SK-MEL-5 (cell line): ENCODE measurements at regions not wholly inside any gene's neighbourhood (a gene's known extent, or its start where the extent isn't known, plus 50 kb on each side); places are given as distances from the start of the nearest gene placed in this dataset.

Source experiments
- DNase-seq: peaks from one replicate; pipeline ENCODE4 v3.0.0-alpha.2; 2016; ENCODE audit warnings: low read depth, low spot score
- in situ Hi-C: cut with HindIII; loops from 2 replicates; pipeline ENCODE4 v1.10.0; 2016; ENCODE audit warnings: low sequenced_read_pairs, high pct_unique_total_duplicates, low pct_unique_long_range_greater_than_20kb
- small RNA-seq, 2 experiments: library from RNA; depleted of rRNA; stranded (forward); fragments of <200 nt; gene quantifications; one replicate each; pipeline ENCODE3, GENCODE V24; 2014

DNA sequence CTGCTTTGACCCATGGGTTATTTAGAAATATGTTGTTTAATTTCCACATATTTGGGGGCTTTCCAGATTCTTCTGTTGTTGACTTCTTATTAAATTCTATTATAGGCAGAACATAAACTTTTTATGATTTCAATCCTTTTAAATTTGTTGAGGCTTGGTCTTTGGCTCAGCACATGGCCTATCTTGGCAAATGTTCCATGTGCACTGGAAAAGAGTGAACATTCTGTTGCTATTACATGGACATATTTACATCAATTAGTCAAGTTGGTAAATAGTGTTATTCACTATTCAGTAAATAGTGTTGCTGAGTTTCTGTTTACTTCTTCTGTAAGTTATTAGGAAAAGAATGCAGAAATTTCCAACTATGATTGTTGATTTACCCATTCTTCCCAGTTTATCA is 75.4 kb downstream of the ETS2 start:
- DNase-seq: no peak
- in situ Hi-C loops: no loop called here

DNA sequence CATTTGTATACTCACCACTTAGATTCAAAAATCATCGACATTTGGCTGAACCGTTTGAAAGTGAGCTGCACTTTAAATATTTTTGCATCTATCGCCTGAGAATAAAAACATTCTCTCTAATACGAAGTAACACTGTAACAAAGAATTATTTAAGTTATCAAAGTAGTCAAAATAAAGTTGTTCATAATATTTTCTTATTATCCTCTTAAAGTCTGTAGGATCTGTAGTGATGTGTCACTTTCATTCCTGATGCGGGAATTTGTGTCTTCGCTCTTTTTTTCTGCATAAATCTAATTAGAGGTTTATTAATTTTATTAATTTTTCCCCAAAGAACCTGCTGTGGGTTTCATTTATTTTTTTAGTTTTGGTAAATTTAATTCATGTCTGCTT is 74.8 kb downstream of the ETS2 start:
- in situ Hi-C loops: no loop called here

DNA sequence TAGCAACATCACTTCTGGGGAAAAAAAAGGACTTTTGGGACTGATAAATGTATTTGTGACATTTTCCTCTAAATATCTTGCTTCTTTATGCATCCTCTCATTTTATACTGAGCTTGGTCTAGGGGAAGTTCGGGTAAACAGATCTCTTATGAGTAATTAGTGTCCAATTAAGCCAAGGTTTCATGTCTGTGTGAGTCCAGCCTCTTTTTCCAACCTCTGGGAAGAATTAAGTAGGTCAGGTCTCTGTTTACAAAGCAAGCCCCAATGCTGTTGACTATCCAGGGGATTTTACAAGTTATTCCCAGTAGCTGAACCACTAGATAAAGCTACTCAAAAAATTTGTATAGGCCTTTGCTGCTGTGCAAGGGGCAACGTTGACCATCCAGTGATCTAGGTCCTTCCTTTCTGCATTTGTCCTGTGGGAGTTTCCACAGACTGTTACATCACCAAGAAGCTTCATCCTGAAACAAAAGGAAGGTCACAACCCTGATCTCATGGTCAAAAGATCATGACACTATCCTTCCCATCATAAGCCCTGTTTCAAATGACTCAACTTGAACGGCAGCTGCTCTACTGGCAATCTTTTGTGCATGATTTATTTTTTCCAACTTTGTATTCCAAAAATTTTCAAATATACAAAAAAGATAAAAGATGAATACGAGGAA is 74.3 kb downstream of the ETS2 start:
- DNase-seq: no peak
- in situ Hi-C loops: no loop called here

More for the DNA sequence above, 74.8 kb downstream of the ETS2 start:
- DNase-seq: no peak

DNA sequence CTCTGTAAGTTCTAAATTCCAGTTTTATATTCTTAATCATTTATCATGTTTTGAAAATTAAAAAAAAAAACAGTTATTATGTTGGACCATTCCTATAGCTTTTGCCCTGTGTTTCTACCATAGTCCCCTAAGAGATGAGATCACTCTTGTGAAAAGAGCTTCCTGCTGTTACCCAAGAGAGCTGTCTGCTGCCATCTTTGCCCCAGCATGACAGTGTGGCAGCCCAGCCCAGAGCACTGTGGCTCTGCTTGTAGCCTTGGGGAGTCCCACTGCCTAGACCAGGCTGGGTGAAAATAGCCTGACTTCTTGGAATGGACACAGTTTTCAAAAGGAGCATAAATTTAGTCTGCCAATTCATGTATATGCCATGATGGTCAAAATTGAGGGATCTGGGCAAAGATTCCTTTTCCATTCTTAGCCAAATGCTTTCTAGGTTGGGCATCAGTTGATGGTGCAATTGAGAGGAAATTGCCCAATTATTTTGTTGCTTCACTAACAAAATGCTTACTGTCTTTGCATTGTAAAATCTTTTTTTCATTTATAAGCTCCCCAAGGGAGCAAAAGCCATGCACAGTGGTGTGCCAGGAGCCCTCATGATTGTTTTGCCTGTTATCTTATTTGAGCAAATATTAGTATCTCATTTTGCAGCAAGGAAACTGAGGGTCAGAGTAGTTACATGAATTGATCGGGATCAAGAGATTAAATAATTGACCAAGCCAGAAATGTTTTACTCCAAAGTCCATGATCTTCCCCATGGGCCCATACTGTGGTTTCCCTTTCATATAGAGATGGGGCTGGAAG is 72.8 kb downstream of the ETS2 start:
- in situ Hi-C loops: no loop called here
- DNase-seq: no peak

DNA sequence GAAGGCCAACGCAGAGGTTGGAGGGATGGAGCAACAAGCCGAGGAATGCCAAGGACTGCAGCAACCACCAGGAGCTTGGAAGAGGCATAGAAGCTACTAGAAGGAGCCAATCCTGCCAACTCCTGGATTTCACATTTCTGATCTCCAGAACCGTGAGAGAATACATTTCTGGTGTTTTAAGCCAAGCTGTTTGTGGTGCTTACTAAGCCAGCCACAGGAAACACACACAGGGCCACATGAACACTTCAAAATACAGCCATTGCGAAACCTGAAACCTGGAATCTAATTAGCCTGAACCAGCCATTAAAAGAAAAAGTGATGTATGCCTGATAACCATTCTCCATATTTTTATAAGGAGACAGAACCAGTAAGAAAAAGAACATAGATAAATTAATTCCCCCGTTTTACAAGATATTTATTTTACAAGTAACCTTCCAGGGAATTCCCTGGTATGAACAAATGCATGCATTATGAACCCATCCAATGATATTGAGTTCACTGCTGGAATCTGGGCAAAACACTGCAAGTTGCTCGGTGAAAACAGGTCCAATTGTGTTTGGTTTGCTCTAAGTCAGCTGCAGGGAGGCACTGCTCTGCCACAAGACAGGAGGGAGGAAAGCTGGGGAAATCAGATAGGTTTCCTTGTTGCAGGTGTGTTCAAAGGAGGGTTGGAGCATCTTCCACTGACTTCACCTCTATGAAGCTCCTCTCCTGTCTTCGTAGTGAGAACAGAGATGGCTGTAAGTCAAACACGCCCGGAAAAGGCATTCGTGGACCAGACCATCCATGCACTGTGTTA is 70.2 kb downstream of the ETS2 start:
- DNase-seq: no peak
- in situ Hi-C loops: no loop called here

Small RNAs in the stretch of these regions (small RNA-seq; reads per million reads assigned to genes)
- gene RF00091: 0 reads per million in 2 experiments
